Prostate gland (tissue), 2 donors: ENCODE measurements at regions not wholly inside any gene's neighbourhood (a gene's known extent, or its start where the extent isn't known, plus 50 kb on each side); places are given as distances from the start of the nearest gene placed in this dataset.

Source experiments
- POLR2AphosphoS5 ChIP-seq: sonication (generic); formaldehyde crosslinking; IDR thresholded peaks from one replicate; pipeline ENCODE4 v1.6.1; 2017; ENCODE audit warnings: antibody characterized with exemption
- TF ChIP-seq, protein P1 (sequence below), 4 experiments: fragments of 200-600 bp in 2 of 4; fragments of 450-650 bp in 2 of 4; sonication (generic) in 2 of 4; IDR thresholded peaks; 1 replicate in 3 of 4; 2 replicates in 1 of 4; pipeline ENCODE4 v1.5.1; 2016 to 2019; ENCODE audit warnings: antibody characterized with exemption in 4 of 4, mild to moderate bottlenecking in 2 of 4, moderate library complexity in 2 of 4

DNA sequence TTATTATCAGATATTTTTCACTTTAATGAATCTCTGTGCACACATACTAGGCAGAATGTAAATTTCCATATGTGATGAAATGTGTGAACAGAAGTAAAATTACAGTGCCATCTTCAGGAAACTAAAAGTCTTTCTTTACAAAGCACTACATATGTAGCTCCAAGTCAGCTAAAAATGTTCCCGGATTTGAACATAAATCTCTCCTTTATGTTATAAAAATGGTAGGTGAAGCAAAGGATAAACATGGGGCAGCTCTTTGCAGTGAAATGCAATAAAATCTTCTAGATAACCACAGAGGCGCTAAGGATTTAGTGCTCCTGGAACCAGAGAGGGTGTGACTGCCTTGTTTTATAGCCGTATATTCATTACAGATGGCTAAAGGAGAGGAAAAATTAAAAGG is 104.9 kb upstream of the C7orf33 start:
- TF ChIP-seq, protein P1, sequence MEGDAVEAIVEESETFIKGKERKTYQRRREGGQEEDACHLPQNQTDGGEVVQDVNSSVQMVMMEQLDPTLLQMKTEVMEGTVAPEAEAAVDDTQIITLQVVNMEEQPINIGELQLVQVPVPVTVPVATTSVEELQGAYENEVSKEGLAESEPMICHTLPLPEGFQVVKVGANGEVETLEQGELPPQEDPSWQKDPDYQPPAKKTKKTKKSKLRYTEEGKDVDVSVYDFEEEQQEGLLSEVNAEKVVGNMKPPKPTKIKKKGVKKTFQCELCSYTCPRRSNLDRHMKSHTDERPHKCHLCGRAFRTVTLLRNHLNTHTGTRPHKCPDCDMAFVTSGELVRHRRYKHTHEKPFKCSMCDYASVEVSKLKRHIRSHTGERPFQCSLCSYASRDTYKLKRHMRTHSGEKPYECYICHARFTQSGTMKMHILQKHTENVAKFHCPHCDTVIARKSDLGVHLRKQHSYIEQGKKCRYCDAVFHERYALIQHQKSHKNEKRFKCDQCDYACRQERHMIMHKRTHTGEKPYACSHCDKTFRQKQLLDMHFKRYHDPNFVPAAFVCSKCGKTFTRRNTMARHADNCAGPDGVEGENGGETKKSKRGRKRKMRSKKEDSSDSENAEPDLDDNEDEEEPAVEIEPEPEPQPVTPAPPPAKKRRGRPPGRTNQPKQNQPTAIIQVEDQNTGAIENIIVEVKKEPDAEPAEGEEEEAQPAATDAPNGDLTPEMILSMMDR (IDR thresholded peaks at IDR 0.05), result peak in 2 of 4 experiments; percentile 14 to 36
- no peak for TF ChIP-seq POLR2AphosphoS5
